HFFc6 (cell line): ENCODE measurements at regions not wholly inside any gene's neighbourhood (a gene's known extent, or its start where the extent isn't known, plus 50 kb on each side); places are given as distances from the start of the nearest gene placed in this dataset.

Experiments used
- DNase-seq: peaks from one replicate; pipeline ENCODE4 v3.0.0-alpha.2; 2018
- H3K27ac Mint-ChIP-seq: 2 replicates; pipeline ENCODE4 v1.8.0; 2020; ENCODE audit warnings: mild to moderate bottlenecking, mixed read lengths
- H3K27me3 Mint-ChIP-seq: 2 replicates; pipeline ENCODE4 v1.8.0; 2021; ENCODE audit warnings: mild to moderate bottlenecking, moderate library complexity, mixed read lengths; ENCODE audit not compliant: insufficient read depth
- H3K36me3 Mint-ChIP-seq: 2 replicates; pipeline ENCODE4 v1.8.0; 2021; ENCODE audit warnings: low read depth, mixed read lengths
- H3K4me1 Mint-ChIP-seq: 2 replicates; pipeline ENCODE4 v1.8.0; 2020; ENCODE audit warnings: low read depth, mixed read lengths
- H3K4me3 Mint-ChIP-seq: 2 replicates; pipeline ENCODE4 v1.8.0; 2020; ENCODE audit warnings: mild to moderate bottlenecking, moderate library complexity, mixed read lengths
- H3K9me3 Mint-ChIP-seq: 2 replicates; pipeline ENCODE4 v1.8.0; 2020; ENCODE audit warnings: mild to moderate bottlenecking, mixed read lengths
- CTCF ChIP-seq: fragments of 200-600 bp; sonication (generic); IDR thresholded peaks from 2 replicates; pipeline ENCODE4 v1.5.0; 2021; ENCODE audit warnings: antibody characterized with exemption, mild to moderate bottlenecking

GRCh38 chr1:188070848-188071247 lies 1242.1 kb downstream of the PLA2G4A start:
- Mint-ChIP-seq H3K4me1 (peaks cover 10% of the 10 kb centered on the region), H3K27me3 (no peaks in the 10 kb centered on the region), H3K27ac (no peak overlapping the region), H3K4me3 (no peak overlapping the region), H3K9me3 (peaks cover 13% of the 10 kb centered on the region), H3K36me3 (peaks cover 15% of the 10 kb centered on the region)
- 0 out of 2 replicates have a peak, but pooled peaks have one; percentile 11 for TF ChIP-seq CTCF
- DNase-seq = no peak

DNA sequence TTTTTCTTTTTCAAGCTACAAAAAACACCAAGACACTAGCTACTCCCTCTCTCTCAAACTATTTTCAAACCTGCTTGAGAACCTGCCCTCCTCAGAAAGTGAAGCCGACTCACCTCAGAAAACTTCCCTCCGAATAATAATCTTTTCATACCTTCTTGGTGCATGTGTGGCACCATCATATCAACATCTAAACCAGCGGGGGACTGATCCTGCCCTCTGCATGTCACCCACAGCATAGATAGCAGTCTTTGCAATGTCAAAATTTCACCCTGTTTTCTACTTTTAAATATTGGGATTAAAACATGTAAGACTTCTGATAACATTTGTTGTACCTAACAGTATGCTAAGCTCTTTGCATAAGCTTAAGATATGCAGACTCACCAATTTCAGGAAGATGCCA lies 1260.3 kb downstream of the PLA2G4A start:
- peaks cover 6% of the 10 kb centered on the region for H3K9me3 Mint-ChIP-seq
- peaks cover 45% of the 10 kb centered on the region for H3K4me1 Mint-ChIP-seq
- H3K27me3 Mint-ChIP-seq = peaks cover 1% of the 10 kb centered on the region; the same call in 1 of the 2 replicates
- no peak for TF ChIP-seq CTCF
- no peak for DNase-seq
- H3K36me3 Mint-ChIP-seq = peaks cover 13% of the 10 kb centered on the region
- H3K4me3 Mint-ChIP-seq = no peak overlapping the region; the same call in 1 of the 2 replicates
- peak overlapping the region; percentile 10; the same call in 1 of the 2 replicates for H3K27ac Mint-ChIP-seq

DNA sequence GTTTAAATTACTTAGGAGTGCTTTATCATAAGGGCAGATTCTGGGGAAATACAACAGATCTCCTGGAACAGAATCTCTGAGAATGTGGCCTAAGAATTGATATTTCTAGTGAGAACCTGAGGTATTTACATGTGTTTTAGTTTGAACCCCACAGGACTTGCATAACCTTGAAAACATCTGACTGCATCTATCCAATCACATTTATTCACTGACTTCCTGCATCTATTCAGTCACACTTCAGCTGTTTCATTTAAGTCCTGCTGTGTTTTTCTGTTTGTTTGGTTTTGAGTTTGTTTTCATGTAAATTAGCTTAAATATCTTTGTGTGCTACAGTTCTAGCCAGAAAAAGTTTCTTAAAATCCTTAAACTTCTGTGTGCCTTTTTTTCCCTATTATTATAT lies 1260.7 kb downstream of the PLA2G4A start:
- H3K27ac Mint-ChIP-seq = peak overlapping the region; percentile 42
- H3K4me1 Mint-ChIP-seq = peaks cover 45% of the 10 kb centered on the region
- peaks cover 13% of the 10 kb centered on the region for H3K36me3 Mint-ChIP-seq
- peaks cover 6% of the 10 kb centered on the region for H3K9me3 Mint-ChIP-seq
- no peak for TF ChIP-seq CTCF
- H3K27me3 Mint-ChIP-seq = peaks cover 1% of the 10 kb centered on the region; the same call in 1 of the 2 replicates
- DNase-seq = peak; percentile 4
- no peak overlapping the region for H3K4me3 Mint-ChIP-seq

- Mint-ChIP-seq H3K9me3 (peaks cover 4% of the 10 kb centered on the region; the same call in 1 of the 2 replicates), H3K27ac (no peak overlapping the region), H3K36me3 (peaks cover 12% of the 10 kb centered on the region), H3K4me3 (no peak overlapping the region), H3K27me3 (no peaks in the 10 kb centered on the region), H3K4me1 (peaks cover 14% of the 10 kb centered on the region)
- no peak for DNase-seq
- TF ChIP-seq CTCF = no peak
Observed at GRCh38 chr1:188096521-188096920, 1267.8 kb downstream of the PLA2G4A start.

DNA sequence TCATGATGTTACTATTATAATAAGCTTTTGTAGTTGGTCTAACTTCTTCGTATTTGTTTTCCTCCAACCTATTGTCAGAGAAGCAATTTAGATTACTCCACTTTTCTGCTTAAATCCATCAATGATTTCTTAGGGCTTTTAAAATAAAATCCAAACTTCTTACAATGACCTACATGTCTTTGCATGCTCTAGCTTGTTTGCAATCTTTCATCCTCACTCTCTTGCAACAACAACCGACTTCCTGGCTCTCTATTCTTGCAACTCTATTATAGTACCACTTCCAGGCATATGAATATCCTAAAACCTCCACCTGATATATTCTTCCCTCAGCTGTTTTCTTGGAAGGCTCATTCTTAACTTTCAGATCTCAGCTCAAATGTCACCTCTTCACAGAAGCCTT lies 1288.7 kb downstream of the PLA2G4A start:
- no peaks in the 10 kb centered on the region for H3K27me3 Mint-ChIP-seq
- H3K4me3 Mint-ChIP-seq = no peak overlapping the region
- H3K36me3 Mint-ChIP-seq = no peaks in the 10 kb centered on the region
- DNase-seq = no peak
- no peak for TF ChIP-seq CTCF
- H3K27ac Mint-ChIP-seq = no peak overlapping the region
- H3K9me3 Mint-ChIP-seq = no peaks in the 10 kb centered on the region
- H3K4me1 Mint-ChIP-seq = peaks cover 10% of the 10 kb centered on the region; the same call in 1 of the 2 replicates

DNA sequence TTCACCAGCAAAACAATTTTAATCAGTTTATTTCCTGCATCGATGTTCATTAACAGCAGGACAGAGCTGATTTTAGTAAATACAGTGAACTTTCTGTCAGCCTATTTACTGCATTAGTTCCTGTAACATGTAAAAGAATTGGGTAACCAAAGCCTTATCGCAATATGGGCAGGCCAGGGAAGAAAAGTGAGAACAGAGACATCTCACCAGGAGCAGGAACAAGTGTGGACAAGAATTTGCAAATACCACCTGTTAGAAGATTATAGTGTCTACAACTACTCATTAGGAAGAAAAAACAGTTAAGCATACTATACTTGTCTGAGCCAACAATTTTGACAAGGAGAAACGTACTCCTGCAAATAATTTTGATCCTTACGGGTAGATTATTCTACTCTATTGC lies 1293.9 kb downstream of the PLA2G4A start:
- Mint-ChIP-seq H3K9me3 (no peaks in the 10 kb centered on the region), H3K27ac (no peak overlapping the region), H3K4me3 (no peak overlapping the region), H3K4me1 (peaks cover 24% of the 10 kb centered on the region; the same call in 1 of the 2 replicates), H3K27me3 (no peaks in the 10 kb centered on the region), H3K36me3 (no peaks in the 10 kb centered on the region)
- DNase-seq = no peak
- no peak for TF ChIP-seq CTCF
